K562 (cell line): ENCODE measurements at regions not wholly inside any gene's neighbourhood (a gene's known extent, or its start where the extent isn't known, plus 50 kb on each side); places are given as distances from the start of the nearest gene placed in this dataset.

ENCODE experiments used
- ATAC-seq: fragments of 200-7000 bp; cut with Tn5 transposase; 3 replicates; pipeline ENCODE4 v1.9.1; 2020; ENCODE audit warnings: moderate library complexity
- BruUV-seq: library from RNA; stranded (reverse); fragments of 400-500 nt; replicated peaks from 2 replicates; lab custom pipeline; 2021; lab: Mats Ljungman, UMichigan
- CTCF ChIA-PET: fragments of 300-600 bp; formaldehyde crosslinking; extraction: SDS; loops from one replicate; lab custom pipeline; 2021; ENCODE audit warnings: low intra/inter-chr PET ratio; lab: Yijun Ruan, JAX
- POLR2A ChIA-PET: fragments of 300-600, 350-650 bp; sonication (Branson Sonifier 250); formaldehyde crosslinking; extraction: SDS; loops from one replicate; lab custom pipeline; 2021; ENCODE audit warnings: antibody characterized with exemption, inconsistent platforms; lab: Yijun Ruan, JAX
- DNase-seq, 4 experiments: peaks; one replicate each; pipeline versions ENCODE4 v3.0.0 to v3.0.0-alpha.2; 2011 to 2018; ENCODE audit warnings: low spot score in 3 of 4, mixed read lengths in 3 of 4; ENCODE audit errors: extremely low read depth in 1 of 4
- FAIRE-seq: peaks from 2 replicates; lab custom pipeline; 2011; peaks lifted over from hg19 to GRCh38; lab: Jason Lieb, UNC
- H2AFZ ChIP-seq: 2 replicates; pipeline ENCODE4 v1.6.0; 2011; ENCODE audit warnings: low read depth, low read length, control low read depth, inconsistent platforms
- H3K27ac ChIP-seq: fragments of 200-600 bp; 3 replicates; pipeline ENCODE4 v1.8.0; 2011; ENCODE audit warnings: low read depth, mild to moderate bottlenecking, control low read depth, inconsistent platforms, low read length, moderate library complexity, mixed read lengths; ENCODE audit errors: extremely low read depth
- H3K27me3 ChIP-seq, 2 experiments: fragments of 300-600 bp in 1 of 2; 2 replicates in 1 of 2; 3 replicates in 1 of 2; pipeline versions ENCODE4 v1.6.0 to v1.8.0; 2011; ENCODE audit warnings: inconsistent platforms in 2 of 2, low read length in 2 of 2, mild to moderate bottlenecking in 1 of 2, mixed read lengths in 1 of 2, moderate library complexity in 1 of 2; ENCODE audit not compliant: control insufficient read depth in 2 of 2, insufficient read depth in 2 of 2
- H3K36me3 ChIP-seq: fragments of 300-600 bp; 3 replicates; pipeline ENCODE4 v1.8.0; 2011; ENCODE audit warnings: mild to moderate bottlenecking, low read length, inconsistent platforms; ENCODE audit not compliant: control insufficient read depth, insufficient read depth
- H3K4me1 ChIP-seq, 2 experiments: fragments of 200-600 bp in 1 of 2; replicated peaks in 1 of 2; 2 replicates in 1 of 2; 3 replicates in 1 of 2; pipeline versions ENCODE4 v1.5.1 to v1.8.0; 2011; ENCODE audit warnings: inconsistent platforms in 2 of 2, low read length in 2 of 2, mild to moderate bottlenecking in 1 of 2, mixed read lengths in 1 of 2, moderate library complexity in 1 of 2; ENCODE audit not compliant: control insufficient read depth in 2 of 2, insufficient read depth in 2 of 2
- H3K4me2 ChIP-seq: 2 replicates; pipeline ENCODE4 v1.6.1; 2011; ENCODE audit warnings: low read length, control low read depth, inconsistent platforms, mixed read lengths; ENCODE audit not compliant: insufficient read depth
- H3K4me3 ChIP-seq: fragments of 200-600 bp; sonication (generic), shearing (Covaris generic); 2 replicates; pipeline ENCODE4 v1.5.1; 2016; ENCODE audit warnings: control low read depth, inconsistent platforms
- H3K79me2 ChIP-seq: fragments of 200-600 bp; 3 replicates; pipeline ENCODE4 v1.8.0; 2011; ENCODE audit warnings: low read length, inconsistent platforms; ENCODE audit not compliant: control insufficient read depth, insufficient read depth
- H3K9ac ChIP-seq, 2 experiments: 2 replicates each; pipeline versions ENCODE4 v1.6.0 to v1.6.1; 2011; ENCODE audit warnings: low read depth in 2 of 2, low read length in 2 of 2, control low read depth in 1 of 2, inconsistent platforms in 1 of 2, mild to moderate bottlenecking in 1 of 2, mixed read lengths in 1 of 2; ENCODE audit not compliant: insufficient read depth in 1 of 2
- H3K9me1 ChIP-seq: one replicate; pipeline ENCODE4 v1.6.0; 2011; ENCODE audit warnings: inconsistent platforms, mild to moderate bottlenecking, low read length, moderate library complexity; ENCODE audit not compliant: control insufficient read depth, insufficient read depth
- H3K9me3 ChIP-seq: replicated peaks from 2 replicates; pipeline ENCODE4 v1.5.1; 2011; ENCODE audit warnings: low read depth, low read length, inconsistent platforms; ENCODE audit not compliant: control insufficient read depth, insufficient read depth
- H4K20me1 ChIP-seq: replicated peaks from 2 replicates; pipeline ENCODE4 v1.6.1; 2011; ENCODE audit warnings: low read length, inconsistent platforms, mixed read lengths; ENCODE audit not compliant: control insufficient read depth, insufficient read depth
- ETV1 ChIP-seq: fragments of 450-650 bp; conservative IDR thresholded peaks from 2 replicates; pipeline ENCODE4 v1.6.1; 2016; ENCODE audit warnings: missing genetic modification characterization, control low read depth, low read depth, missing compliant biosample characterization
- JUNB ChIP-seq: fragments of 450-650 bp; formaldehyde crosslinking; conservative IDR thresholded peaks from 2 replicates; pipeline ENCODE4 v1.4.0; 2020; ENCODE audit warnings: mild to moderate bottlenecking
- POLR2G ChIP-seq: fragments of 200-400 bp; formaldehyde crosslinking; IDR thresholded peaks from 2 replicates; pipeline ENCODE4 v1.6.1; 2017; ENCODE audit warnings: low read depth, mild to moderate bottlenecking, antibody characterized with exemption, low read length, moderate library complexity
- U2AF1 ChIP-seq: fragments of 200-400 bp; formaldehyde crosslinking; optimal IDR thresholded peaks from 2 replicates; pipeline ENCODE3; 2017; ENCODE audit warnings: mild to moderate bottlenecking, low read depth, low read length, moderate library complexity
- ZNF263 ChIP-seq: sonication (generic); formaldehyde crosslinking; IDR thresholded peaks from 2 replicates; pipeline ENCODE4 v1.8.0; 2022; ENCODE audit warnings: mild to moderate bottlenecking, missing genetic modification reagents, borderline replicate concordance
- ZNF347 ChIP-seq: fragments of 450-650 bp; formaldehyde crosslinking; IDR thresholded peaks from 2 replicates; pipeline ENCODE4 v1.4.0; 2020; ENCODE audit warnings: low read depth, mild to moderate bottlenecking, moderate library complexity
- WGBS: fragments of 100-300 bp; shearing (Covaris generic); methylation state at CpG from one replicate; pipeline ENCODE4 v1.1.6; 2016; ENCODE audit warnings: low coverage, mixed read lengths; ENCODE audit not compliant: insufficient coverage; ENCODE audit errors: missing lambda C conversion rate; 5-methylcytosine and 5-hydroxymethylcytosine counted together
- in situ Hi-C: fragments of 300-500 bp; cut with MboI; formaldehyde crosslinking; loops from 4 replicates; pipeline ENCODE4 v1.15.0; 2018; ENCODE audit warnings: inconsistent platforms, mixed read lengths
- intact Hi-C: fragments of 100-400 bp; cut with micrococcal nuclease; formaldehyde crosslinking; loops from 2 replicates; pipeline ENCODE4 v1.14.2; 2022

DNA sequence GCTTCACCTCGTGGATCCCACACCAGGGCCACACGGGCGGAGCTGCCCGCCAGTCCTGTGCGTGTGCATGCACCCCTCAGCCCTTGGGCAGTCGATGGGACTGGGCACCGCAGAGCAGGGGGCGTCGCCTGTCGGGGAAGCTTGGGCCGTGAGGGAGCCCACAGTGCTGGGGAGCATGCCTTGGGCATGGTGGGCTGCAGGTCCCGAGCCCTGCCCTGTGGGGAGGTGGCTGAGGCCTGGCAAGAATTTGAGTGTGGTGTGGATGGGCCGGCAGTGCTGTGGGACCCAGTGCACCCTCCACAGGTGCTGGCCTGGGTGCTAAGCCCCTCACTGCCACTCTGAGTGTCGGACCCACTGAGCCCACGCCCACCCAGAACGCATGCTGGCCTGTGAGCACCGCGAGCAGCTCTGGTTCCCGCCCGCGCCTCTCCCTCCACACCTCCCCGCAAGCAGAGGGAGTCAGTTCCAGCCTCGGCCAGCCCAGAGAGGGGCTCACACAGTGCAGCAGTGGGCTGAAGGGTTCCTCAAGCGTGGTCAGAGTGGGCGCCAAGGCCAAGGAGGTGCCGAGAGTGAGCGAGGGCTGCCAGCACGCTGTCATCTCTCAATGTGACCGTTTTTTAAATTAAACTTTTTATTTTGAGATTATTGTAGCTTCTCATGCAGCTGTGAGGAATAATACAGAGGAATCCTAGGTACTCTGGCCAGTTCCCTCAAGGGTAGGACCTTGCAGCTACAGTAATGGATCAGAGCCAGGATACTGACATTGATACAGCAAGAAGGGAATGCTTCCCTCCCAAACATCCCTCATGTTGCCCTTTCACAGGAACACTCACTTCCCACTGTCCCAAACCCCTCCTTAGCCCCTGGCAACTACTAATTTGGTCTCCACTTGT lies 127.7 kb downstream of the CRYBB2 start:
- WGBS = 88% methylated on average over 17 of the region's 29 CpGs
- H3K79me2 ChIP-seq = no peaks in the 10 kb centered on the region
- no peak for FAIRE-seq
- no peaks in the 10 kb centered on the region for H3K27me3 ChIP-seq
- ChIA-PET CTCF (no interaction called here), POLR2A (no interaction called here)
- intact Hi-C loops (no loop called here), in situ Hi-C loops (no loop called here)
- ATAC-seq = no peak
- TF ChIP-seq ZNF347 (CRISPR knock-in tag) (no peak), U2AF1 (no peak), ETV1 (tag) (no peak), JUNB (no peak), ZNF263 (CRISPR knock-in tag) (no peak), POLR2G (peak; percentile 39; the same call in 1 of the 2 replicates)
- no peak for DNase-seq
- H3K27ac ChIP-seq = no peak overlapping the region
- H3K9me1 ChIP-seq = no peaks in the 10 kb centered on the region
- H3K4me3 ChIP-seq = no peak overlapping the region
- no TSS peak for BruUV-seq
- H3K9ac ChIP-seq = no peak overlapping the region
- H3K4me1 ChIP-seq = no peaks in the 10 kb centered on the region
- no peaks in the 10 kb centered on the region for H3K9me3 ChIP-seq
- no peaks in the 10 kb centered on the region for H4K20me1 ChIP-seq
- no peak overlapping the region for H2AFZ ChIP-seq
- no peak overlapping the region for H3K4me2 ChIP-seq
- H3K36me3 ChIP-seq = peaks cover 17% of the 10 kb centered on the region; the same call in 2 of the 3 replicates
